Upper lobe of right lung (tissue), 1 donor: ENCODE measurements at regions not wholly inside any gene's neighbourhood (a gene's known extent, or its start where the extent isn't known, plus 50 kb on each side); places are given as distances from the start of the nearest gene placed in this dataset.
A peak's percentile ranks its signal among the peaks of the same experiment; 100 is the strongest.

ENCODE experiments used
- ATAC-seq: fragments of 200-7000 bp; cut with Tn5 transposase; one replicate; pipeline ENCODE4 v1.9.1; 2020; ENCODE audit warnings: mild to moderate bottlenecking, moderate library complexity
- DNase-seq: peaks from one replicate; pipeline ENCODE4 v3.0.0-alpha.2; 2020
- H3K27ac ChIP-seq: fragments of 200-600 bp; one replicate; pipeline ENCODE4 v1.8.0; 2022
- H3K27me3 ChIP-seq: fragments of 200-600 bp; one replicate; pipeline ENCODE4 v1.8.0; 2022; ENCODE audit warnings: mild to moderate bottlenecking
- H3K36me3 ChIP-seq: fragments of 200-600 bp; one replicate; pipeline ENCODE4 v1.8.0; 2022
- H3K4me1 ChIP-seq: fragments of 200-600 bp; one replicate; pipeline ENCODE4 v1.8.0; 2022
- H3K4me3 ChIP-seq: fragments of 200-600 bp; one replicate; pipeline ENCODE4 v1.8.0; 2022; ENCODE audit warnings: mild to moderate bottlenecking
- H3K9me3 ChIP-seq: fragments of 200-600 bp; one replicate; pipeline ENCODE4 v1.8.0; 2022
- CTCF ChIP-seq: fragments of 200-600 bp; IDR thresholded peaks from one replicate; pipeline ENCODE4 v1.8.0; 2022; ENCODE audit warnings: antibody characterized with exemption
- intact Hi-C: fragments of 100-400 bp; cut with DNase I; formaldehyde crosslinking; loops from one replicate; pipeline ENCODE4 v1.11.0; 2022
- donor health status: DM: no; HTN: yes; CAD: no; lungs with severe emphysema.

DNA sequence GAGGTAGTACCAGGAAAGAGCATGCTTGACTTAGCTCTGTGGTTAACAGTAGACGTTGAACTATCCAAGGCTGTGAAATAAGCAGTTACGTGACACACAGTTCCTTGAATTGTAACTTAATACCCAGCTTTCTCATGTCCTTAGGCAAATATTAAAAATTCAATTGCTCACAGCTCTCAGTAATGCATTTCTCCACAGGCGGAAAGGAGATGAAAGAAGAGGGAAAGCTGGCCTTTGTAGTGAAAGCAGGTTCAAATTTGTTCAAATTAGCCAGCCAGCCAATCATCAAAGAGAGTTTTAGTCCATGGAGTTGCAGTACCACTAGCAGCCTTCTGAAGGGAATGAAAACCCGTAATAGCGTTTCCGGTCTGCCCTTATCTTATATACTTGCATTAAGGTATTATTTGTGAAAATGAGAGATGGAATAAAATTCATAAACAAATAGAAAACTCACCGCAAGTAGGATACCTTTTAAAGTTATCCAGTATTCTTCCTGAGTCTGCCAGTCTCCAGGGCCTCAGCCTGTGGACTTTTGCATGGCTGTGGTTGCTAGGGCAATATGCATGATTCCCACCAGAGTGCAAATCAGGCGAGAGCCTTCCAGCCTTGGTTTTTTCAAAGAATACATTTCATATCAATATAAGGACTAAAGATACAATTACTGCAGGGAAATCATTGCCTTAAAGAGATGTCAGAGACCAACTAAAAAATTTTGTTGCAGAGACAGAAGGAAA, 795.5 kb downstream of the TNS3 start:
- H3K27ac ChIP-seq, result no peak overlapping the region
- H3K9me3 ChIP-seq, result no peaks in the 10 kb centered on the region
- no peaks in the 10 kb centered on the region for H3K36me3 ChIP-seq
- H3K27me3 ChIP-seq, result no peaks in the 10 kb centered on the region
- ATAC-seq (no peak), DNase-seq (no peak)
- intact Hi-C loops, result no loop called here
- no peak overlapping the region for H3K4me3 ChIP-seq
- no peak for TF ChIP-seq CTCF
- no peaks in the 10 kb centered on the region for H3K4me1 ChIP-seq

GRCh38 chr7:46784732-46785131, 797.2 kb downstream of the TNS3 start:
- DNase-seq, result no peak
- TF ChIP-seq CTCF, result no peak
- no peaks in the 10 kb centered on the region for H3K36me3 ChIP-seq
- no peak for ATAC-seq
- H3K4me1 ChIP-seq, result no peaks in the 10 kb centered on the region
- H3K27ac ChIP-seq, result no peak overlapping the region
- H3K9me3 ChIP-seq, result no peaks in the 10 kb centered on the region
- H3K27me3 ChIP-seq, result no peaks in the 10 kb centered on the region
- no peak overlapping the region for H3K4me3 ChIP-seq
- intact Hi-C loops, result no loop called here

- Histone ChIP-seq H3K4me3 (no peak overlapping the region), H3K4me1 (no peaks in the 10 kb centered on the region), H3K27ac (no peak overlapping the region), H3K27me3 (no peaks in the 10 kb centered on the region), H3K9me3 (no peaks in the 10 kb centered on the region), H3K36me3 (no peaks in the 10 kb centered on the region)
- intact Hi-C loops, result no loop called here
- TF ChIP-seq CTCF, result no peak
- no peak for ATAC-seq
- no peak for DNase-seq
These were observed 799.9 kb downstream of the TNS3 start for GRCh38 chr7:46781901-46782439.

GRCh38 chr7:46776790-46777189, 805.1 kb downstream of the TNS3 start:
- H3K27ac ChIP-seq, result no peak overlapping the region
- H3K4me3 ChIP-seq, result no peak overlapping the region
- peak; percentile 47 for TF ChIP-seq CTCF
- H3K9me3 ChIP-seq, result no peaks in the 10 kb centered on the region
- no peaks in the 10 kb centered on the region for H3K36me3 ChIP-seq
- ATAC-seq, result no peak
- H3K4me1 ChIP-seq, result no peaks in the 10 kb centered on the region
- intact Hi-C loops, result no loop called here
- no peaks in the 10 kb centered on the region for H3K27me3 ChIP-seq
- no peak for DNase-seq

DNA sequence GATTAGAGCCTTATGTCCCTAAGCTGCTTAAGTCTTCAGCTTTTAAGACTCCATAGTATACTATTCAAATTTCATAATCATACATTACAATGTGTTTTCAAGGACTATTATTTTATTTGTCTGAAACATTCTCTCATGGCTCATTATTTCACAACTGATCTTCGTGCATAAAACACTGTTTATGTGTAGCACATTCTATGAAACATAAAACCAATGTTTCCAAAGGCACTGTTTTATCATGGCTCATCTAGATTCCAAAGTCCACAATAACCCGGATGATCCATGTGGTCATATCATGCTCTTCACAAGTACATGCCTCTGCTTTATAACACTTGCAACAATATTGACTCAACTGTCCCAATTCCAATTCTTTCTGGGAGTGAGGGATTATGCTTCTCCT, 806.1 kb downstream of the TNS3 start:
- no peak overlapping the region for H3K27ac ChIP-seq
- DNase-seq, result no peak
- no peak overlapping the region for H3K4me3 ChIP-seq
- H3K4me1 ChIP-seq, result no peaks in the 10 kb centered on the region
- intact Hi-C loops, result no loop called here
- ATAC-seq, result no peak
- no peak for TF ChIP-seq CTCF
- H3K36me3 ChIP-seq, result no peaks in the 10 kb centered on the region
- H3K27me3 ChIP-seq, result no peaks in the 10 kb centered on the region
- H3K9me3 ChIP-seq, result no peaks in the 10 kb centered on the region
